ENCODE measurements at regions not wholly inside any gene's neighbourhood (a gene's known extent, or its start where the extent isn't known, plus 50 kb on each side); places are given as distances from the start of the nearest gene placed in this dataset.

- ATAC-seq (ENCODE audit: poor library complexity) = no peak
- intact Hi-C loops (cut with DNase I) = no loop called here
- no peak for DNase-seq
These were observed 80.1 kb downstream of the MCFD2 start for GRCh38 chr2:46835520-46835919.

DNA sequence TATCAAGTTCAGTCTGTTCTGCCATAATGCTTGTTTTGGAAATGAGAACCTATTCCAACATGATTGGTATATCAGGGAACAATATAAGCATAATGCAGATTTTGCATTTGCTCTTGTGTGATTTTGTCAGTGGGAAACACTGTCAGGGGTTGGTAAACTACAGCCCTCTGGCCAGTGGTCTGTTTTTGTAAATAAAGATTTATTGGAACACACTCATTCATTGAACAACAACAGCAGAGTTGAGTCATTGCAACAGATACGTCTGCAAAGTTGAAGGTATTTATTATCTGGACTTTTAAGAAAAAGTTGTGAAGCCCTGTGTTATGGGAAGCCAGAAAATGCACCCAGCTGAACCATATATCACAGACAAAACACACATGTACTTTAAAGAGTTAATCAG is 83.1 kb downstream of the MCFD2 start:
- intact Hi-C loops (cut with DNase I) = no loop called here
- ATAC-seq (ENCODE audit: poor library complexity) (no peak), DNase-seq (no peak)

GRCh38 chr2:46831869-46832265 is 83.7 kb downstream of the MCFD2 start:
- no peak for ATAC-seq (ENCODE audit: poor library complexity)
- intact Hi-C loops (cut with DNase I) = no loop called here
- DNase-seq = no peak

DNA sequence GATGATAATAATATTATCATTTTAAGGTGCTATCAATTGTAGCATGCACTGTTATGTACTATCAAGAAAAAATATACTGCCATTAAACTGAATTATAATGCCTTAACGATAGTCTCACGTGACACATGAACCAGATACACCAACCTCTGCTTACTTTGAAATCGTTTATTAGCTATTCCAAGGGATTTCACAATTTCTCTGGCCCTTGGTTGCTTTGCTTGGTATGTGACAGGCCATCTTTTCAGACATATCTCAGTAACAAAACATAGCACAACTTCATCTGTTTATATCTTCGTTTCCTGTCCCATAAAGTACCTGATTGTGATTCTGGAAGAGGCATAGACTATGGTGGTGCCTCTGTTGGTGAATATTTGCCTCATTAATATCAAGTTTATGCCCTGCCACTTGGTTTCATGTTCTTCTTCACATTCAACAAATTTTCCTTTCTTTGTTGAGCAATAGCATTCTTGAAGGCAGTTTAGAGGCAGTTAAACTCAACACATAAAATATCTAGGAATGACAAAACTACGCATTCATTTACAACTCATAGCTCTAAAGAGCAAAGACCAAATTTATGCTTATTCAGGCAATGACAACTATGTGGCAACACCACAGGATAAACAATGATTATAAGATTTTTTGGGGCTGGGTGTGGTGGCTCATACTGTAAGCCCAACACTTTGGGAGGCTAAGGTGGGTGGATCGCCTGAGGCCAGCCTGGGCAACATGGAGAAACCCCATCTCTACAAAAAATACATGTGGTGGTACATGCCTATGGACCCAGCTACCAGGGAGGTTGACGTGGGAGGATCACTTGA is 84.3 kb downstream of the MCFD2 start:
- ATAC-seq (ENCODE audit: poor library complexity) (no peak), DNase-seq (no peak)
- intact Hi-C loops (cut with DNase I) = no loop called here

GRCh38 chr2:46829231-46829995 is 86.2 kb downstream of the MCFD2 start:
- ATAC-seq (ENCODE audit: poor library complexity) (no peak), DNase-seq (no peak)
- intact Hi-C loops (cut with DNase I) = no loop called here

DNA sequence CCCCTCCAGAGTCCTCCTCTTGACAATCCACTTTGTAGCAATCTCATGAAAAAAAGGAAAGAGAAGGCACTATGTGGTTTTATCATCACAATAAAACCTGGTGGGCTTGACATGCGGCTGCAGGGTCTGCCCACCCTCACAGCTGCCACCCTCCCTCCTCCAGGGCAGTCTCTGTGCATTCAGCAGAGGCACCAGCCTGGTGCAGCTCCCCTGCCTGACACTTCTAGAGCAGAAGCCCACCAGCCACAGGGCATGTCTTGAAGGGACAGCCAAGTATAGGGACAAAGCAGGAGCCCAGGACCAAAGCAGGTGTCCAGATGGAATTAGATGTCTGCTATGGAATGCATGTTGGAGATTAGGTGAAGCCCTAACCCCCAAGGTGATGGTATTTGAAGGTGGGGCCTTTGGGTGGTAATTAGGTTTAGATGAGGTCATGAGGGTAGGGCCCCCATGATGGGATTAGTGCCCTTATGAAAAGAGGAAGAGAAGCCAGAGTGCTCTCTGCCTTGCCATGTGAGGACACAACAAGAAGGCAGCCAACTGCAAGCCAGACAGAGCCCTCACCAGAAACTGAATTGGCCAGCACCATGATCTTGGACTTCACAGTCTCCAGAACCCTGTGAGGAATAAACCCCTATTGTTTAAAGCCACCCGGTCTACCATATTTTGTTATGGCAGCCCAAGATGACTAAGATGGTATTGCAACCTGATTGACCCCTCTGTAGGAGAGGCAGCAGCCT is 86.9 kb downstream of the MCFD2 start:
- ATAC-seq (ENCODE audit: poor library complexity) = no peak
- no peak for DNase-seq
- intact Hi-C loops (cut with DNase I) = no loop called here

DNA sequence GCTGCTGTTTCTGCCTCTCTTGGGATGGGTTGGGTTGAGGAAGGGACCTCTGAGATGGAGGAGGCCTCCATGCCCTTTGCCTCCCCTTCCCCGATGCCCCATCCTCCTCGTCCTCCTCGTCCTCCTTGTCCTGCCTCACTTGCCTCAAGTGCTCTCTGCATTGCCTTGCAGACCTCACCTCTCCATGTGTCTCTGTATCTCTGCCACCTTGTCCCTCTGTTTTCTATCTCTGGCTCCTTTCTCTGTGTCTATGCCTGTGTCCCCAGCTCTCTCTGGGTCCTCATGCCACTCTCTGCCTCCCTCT is 87.5 kb downstream of the MCFD2 start:
- DNase-seq (no peak), ATAC-seq (ENCODE audit: poor library complexity) (no peak)
- intact Hi-C loops (cut with DNase I) = no loop called here

- intact Hi-C loops (cut with DNase I) = no loop called here
- ATAC-seq (ENCODE audit: poor library complexity) (peak; percentile 5), DNase-seq (no peak)
These were observed 88.1 kb downstream of the MCFD2 start for GRCh38 chr2:46827274-46828134.

DNA sequence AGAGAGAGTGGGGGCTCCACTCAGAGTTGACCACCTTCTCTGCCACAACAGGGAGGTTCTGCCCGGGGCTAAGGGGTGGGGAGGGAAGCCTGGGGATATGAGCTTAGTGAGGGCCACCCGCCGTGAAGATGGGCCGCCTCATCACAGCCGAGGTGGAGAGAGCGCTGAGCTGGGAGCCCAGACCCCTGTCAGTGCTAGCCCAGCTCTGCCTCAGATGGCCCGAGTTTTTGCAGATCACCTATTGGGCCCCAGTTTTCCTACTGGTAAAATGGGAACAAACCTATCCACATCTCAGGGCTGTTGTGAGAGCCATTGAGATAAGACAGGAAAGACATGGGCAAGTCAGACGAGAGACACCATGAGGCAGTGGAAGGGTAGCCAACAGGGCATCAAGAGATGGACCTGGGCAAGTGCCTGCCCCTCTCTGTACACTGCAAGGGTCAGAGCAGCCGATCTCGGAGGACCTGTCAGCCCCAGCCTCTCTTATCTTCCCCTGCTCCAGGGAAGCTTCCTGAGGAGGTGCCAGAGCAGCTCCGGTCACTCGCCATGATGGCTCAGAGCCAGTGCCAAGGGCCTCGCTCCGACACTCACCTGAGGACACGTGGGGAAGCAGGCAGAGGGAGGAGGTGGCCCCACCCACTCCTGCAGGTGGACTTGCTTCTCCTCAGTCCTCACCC is 88.9 kb downstream of the MCFD2 start:
- intact Hi-C loops (cut with DNase I) = no loop called here
- ATAC-seq (ENCODE audit: poor library complexity) (no peak), DNase-seq (no peak)

DNA sequence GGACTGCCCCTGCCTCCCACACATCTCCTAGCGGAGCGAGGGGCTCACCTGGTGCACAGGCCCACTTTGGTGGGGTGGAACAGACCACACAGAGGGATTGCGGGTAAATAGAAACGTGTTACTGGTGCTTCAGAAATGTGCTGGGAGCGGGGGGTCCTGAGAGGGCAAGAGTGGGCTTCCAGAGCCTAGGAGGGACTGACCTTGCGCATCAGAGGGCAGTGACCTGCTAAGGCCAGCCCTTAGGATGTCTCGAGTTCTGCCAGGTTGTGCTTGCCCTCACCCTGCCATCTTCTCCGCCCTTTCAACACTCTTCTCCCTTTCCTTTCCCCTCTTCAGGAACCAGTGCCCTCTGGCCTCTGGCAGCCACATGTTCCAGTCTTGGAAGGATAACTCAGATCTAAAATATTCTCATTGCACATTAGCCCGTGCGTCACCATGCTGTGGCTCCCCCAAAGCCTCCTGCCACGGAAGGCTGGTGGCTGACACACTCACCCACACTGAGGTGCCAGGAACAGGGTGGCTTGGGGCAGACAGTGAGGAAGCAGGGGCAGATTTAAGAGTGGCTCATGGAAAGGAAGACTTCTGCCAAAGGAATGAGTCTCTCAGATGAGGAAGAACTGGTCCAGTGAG is 89.6 kb downstream of the MCFD2 start:
- no peak for ATAC-seq (ENCODE audit: poor library complexity)

GRCh38 chr2:46825231-46825938 is 90.2 kb downstream of the MCFD2 start:
- intact Hi-C loops (cut with DNase I) = no loop called here
- DNase-seq (no peak), ATAC-seq (ENCODE audit: poor library complexity) (no peak)

More for the DNA sequence above, 89.6 kb downstream of the MCFD2 start:
- no peak for DNase-seq
- intact Hi-C loops (cut with DNase I) = no loop called here

DNA sequence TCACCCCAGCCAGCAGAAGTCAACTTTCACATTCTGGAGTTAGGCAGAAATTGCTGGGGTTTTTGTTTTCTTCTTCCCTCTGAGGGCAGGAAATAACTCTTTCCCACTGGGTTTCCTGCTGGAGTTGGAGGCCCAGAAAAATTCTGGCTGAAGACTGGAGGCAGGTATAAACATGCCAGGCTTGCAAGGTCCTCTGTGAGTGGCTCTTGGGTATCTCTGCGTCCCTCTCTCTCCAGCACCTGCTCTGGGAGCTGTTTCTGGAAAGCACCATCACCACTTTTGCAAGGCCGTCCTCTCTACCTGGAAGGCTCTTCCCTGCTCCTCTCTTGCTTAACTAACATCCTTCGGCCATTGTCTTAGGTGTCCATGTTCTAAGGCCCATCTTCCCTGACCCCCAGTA is 91.0 kb downstream of the MCFD2 start:
- intact Hi-C loops (cut with DNase I) = no loop called here
- ATAC-seq (ENCODE audit: poor library complexity) (no peak), DNase-seq (no peak)

- no peak for ATAC-seq (ENCODE audit: poor library complexity)
- intact Hi-C loops (cut with DNase I) = no loop called here
- DNase-seq = no peak
These were observed 94.0 kb downstream of the MCFD2 start for GRCh38 chr2:46821600-46821999.

DNA sequence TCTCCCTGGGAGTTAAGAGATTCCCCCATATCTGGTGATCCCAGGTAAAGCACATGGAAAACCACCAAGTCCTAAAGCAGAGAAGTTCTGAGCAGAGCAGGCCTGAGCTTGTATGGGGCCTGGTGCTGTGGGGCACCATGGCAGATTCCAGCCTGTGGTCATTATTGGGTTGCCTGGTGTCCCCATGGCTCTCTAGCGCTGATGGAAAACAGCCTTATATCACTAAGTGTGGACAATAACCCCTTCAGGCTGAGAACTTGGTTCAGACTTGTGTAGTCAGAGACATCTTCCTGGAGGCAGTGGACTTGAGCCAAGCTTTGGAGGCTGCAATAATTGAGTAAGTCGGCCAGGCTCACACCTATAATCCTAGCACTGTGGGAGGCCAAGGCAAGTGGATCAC is 96.8 kb downstream of the MCFD2 start:
- intact Hi-C loops (cut with DNase I) = no loop called here
- ATAC-seq (ENCODE audit: poor library complexity) (no peak), DNase-seq (no peak)

DNA sequence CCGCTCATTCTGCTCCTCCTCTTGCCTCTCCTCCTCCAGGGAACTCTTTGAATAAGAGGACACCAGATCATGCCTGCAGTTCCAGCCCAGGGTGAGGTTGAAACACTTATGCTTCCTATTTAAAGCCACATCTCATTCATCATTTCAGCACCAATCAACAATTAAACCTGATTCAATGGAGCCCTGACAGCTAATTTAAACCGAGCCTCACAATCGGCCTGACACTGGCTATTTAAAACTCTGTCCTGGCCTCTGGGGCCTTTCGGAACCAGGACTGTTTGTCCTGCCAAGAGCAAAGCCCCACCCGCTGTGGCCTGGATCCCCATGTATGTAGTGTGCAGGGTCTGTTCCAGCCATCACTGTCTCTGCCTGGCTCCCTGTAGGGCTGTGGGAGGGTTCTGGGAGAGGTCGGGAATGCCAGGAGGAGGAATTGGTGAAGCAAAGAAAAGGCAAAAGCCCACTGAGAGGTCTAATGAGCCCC is 97.4 kb downstream of the MCFD2 start:
- intact Hi-C loops (cut with DNase I) = no loop called here
- peak; percentile 91 for ATAC-seq (ENCODE audit: poor library complexity)
- DNase-seq = peak; percentile 94

DNA sequence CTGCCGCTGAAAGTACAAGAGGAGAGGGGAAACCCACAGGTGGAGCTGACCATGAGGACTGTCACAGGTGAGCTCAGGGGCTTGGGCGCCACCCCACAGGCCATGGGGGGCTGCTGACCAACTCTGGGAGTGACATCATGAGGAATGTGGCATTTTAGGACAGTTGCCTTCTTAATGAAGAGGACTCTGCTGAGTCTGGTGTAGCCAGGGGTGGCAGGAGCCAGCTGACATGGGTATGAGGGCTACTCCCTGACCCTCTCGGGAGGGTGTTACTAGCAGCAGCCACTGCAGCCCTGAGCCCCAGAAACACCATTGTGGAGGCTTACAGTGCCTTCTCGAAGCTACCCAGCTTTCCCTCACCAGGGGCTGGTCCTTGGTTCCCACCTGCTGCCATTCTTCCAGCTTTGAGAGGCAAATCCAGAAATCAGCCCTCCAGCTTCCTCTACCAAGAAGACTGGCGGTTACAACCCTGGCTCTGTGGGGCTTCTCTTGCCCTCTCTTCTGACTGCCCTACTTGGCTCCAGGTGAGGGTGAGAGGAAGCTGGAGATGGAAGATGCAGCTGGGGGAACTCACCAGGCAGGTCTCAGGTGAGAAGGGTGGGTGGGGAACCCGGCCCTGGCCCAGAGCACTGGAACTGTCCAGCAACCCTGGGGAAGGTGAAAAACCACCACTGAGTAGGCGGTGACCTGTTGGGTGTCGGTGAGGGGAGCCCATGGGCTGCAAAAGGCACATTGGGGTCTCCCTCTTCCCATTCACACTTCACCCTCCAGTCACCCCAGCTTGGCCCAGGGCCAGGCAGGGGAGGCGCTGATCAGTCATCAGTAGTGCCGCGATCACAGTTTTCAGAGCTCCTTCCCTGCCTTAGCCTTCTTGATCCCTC is 98.5 kb downstream of the MCFD2 start:
- DNase-seq = no peak
- intact Hi-C loops (cut with DNase I) = no loop called here
- ATAC-seq (ENCODE audit: poor library complexity) = no peak
